HepG2 (cell line): ENCODE measurements at regions not wholly inside any gene's neighbourhood (a gene's known extent, or its start where the extent isn't known, plus 50 kb on each side); places are given as distances from the start of the nearest gene placed in this dataset.

ENCODE experiments used
- ATAC-seq: fragments of 200-7000 bp; cut with Tn5 transposase; 3 replicates; pipeline ENCODE4 v1.9.1; 2020; ENCODE audit warnings: mild to moderate bottlenecking, moderate library complexity
- BruUV-seq: library from RNA; stranded (reverse); fragments of 400-500 nt; replicated peaks from 2 replicates; lab custom pipeline; 2021; lab: Mats Ljungman, UMichigan
- CTCF ChIA-PET: fragments of 300-600 bp; formaldehyde crosslinking; extraction: SDS; loops from one replicate; lab custom pipeline; 2021; ENCODE audit warnings: low total read pairs, inconsistent platforms, low intra/inter-chr PET ratio; lab: Yijun Ruan, JAX
- POLR2A ChIA-PET: fragments of 350-600 bp; sonication (Branson Sonifier 250); formaldehyde crosslinking; loops from one replicate; lab custom pipeline; 2020; ENCODE audit warnings: antibody characterized with exemption, inconsistent platforms; lab: Yijun Ruan, JAX
- DNase-seq: peaks from one replicate; pipeline ENCODE4 v3.0.0-alpha.2; 2015; ENCODE audit warnings: low spot score
- FAIRE-seq: peaks from 3 replicates; lab custom pipeline; 2011; peaks lifted over from hg19 to GRCh38; lab: Jason Lieb, UNC
- H2AFZ ChIP-seq: one replicate; pipeline ENCODE4 v1.6.1; 2011; ENCODE audit warnings: low read length, inconsistent platforms
- H3K27ac ChIP-seq: fragments of 300-600 bp; 3 replicates; pipeline ENCODE4 v1.8.0; 2011; ENCODE audit warnings: mixed run types, mild to moderate bottlenecking, mixed read lengths, low read length, inconsistent platforms; ENCODE audit not compliant: insufficient read depth; ENCODE audit errors: extremely low read length
- H3K27me3 ChIP-seq, 2 experiments: fragments of 200-600 bp in 1 of 2; 2 replicates in 1 of 2; 3 replicates in 1 of 2; pipeline versions ENCODE4 v1.6.0 to v1.8.0; 2011; ENCODE audit warnings: low read length in 2 of 2, mild to moderate bottlenecking in 2 of 2, moderate library complexity in 2 of 2, inconsistent platforms in 1 of 2; ENCODE audit not compliant: insufficient read depth in 2 of 2, control insufficient read depth in 1 of 2
- H3K36me3 ChIP-seq, 2 experiments: fragments of 200-600 bp in 1 of 2; replicated peaks in 1 of 2; 2 replicates in 1 of 2; 3 replicates in 1 of 2; pipeline versions ENCODE4 v1.5.1 to v1.8.0; 2011; ENCODE audit warnings: low read length in 2 of 2, inconsistent platforms in 1 of 2; ENCODE audit not compliant: insufficient read depth in 2 of 2, control insufficient read depth in 1 of 2
- H3K4me1 ChIP-seq: 2 replicates; pipeline ENCODE4 v1.5.1; 2012; ENCODE audit warnings: low read length, inconsistent platforms; ENCODE audit not compliant: insufficient read depth
- H3K4me2 ChIP-seq: 2 replicates; pipeline ENCODE4 v1.6.0; 2011; ENCODE audit warnings: low read depth, low read length, inconsistent platforms
- H3K4me3 ChIP-seq, 3 experiments: fragments of 200-600 bp in 1 of 3; sonication (generic), shearing (Covaris generic) in 1 of 3; replicated peaks in 1 of 3; 2 replicates each; pipeline ENCODE4 v1.5.1; 2011 to 2016; ENCODE audit warnings: low read length in 3 of 3, inconsistent platforms in 2 of 3, low read depth in 2 of 3, mild to moderate bottlenecking in 2 of 3, control low read depth in 1 of 3, mixed read lengths in 1 of 3; ENCODE audit not compliant: insufficient read depth in 1 of 3
- H3K79me2 ChIP-seq: one replicate; pipeline ENCODE4 v1.6.1; 2011; ENCODE audit warnings: low read length, inconsistent platforms; ENCODE audit not compliant: insufficient read depth
- H3K9ac ChIP-seq: 2 replicates; pipeline ENCODE4 v1.6.0; 2011; ENCODE audit warnings: mild to moderate bottlenecking, low read depth, low read length, inconsistent platforms; ENCODE audit not compliant: insufficient read depth
- H3K9me3 ChIP-seq: 2 replicates; pipeline ENCODE4 v1.5.1; 2012; ENCODE audit warnings: mild to moderate bottlenecking, low read length
- H4K20me1 ChIP-seq: 2 replicates; pipeline ENCODE4 v1.6.0; 2011; ENCODE audit warnings: inconsistent platforms, mild to moderate bottlenecking, low read length, moderate library complexity; ENCODE audit not compliant: insufficient read depth
- CEBPZ ChIP-seq: IDR thresholded peaks from 2 replicates; pipeline ENCODE4 v1.6.1; 2012; ENCODE audit warnings: low read length, improper control_type of control experiment
- GFI1 ChIP-seq: sonication (generic); formaldehyde crosslinking; IDR thresholded peaks from 2 replicates; pipeline ENCODE4 v1.5.0; 2020; ENCODE audit warnings: missing genetic modification reagents, mild to moderate bottlenecking, borderline replicate concordance
- IKZF4 ChIP-seq: sonication (generic); formaldehyde crosslinking; IDR thresholded peaks from 2 replicates; pipeline ENCODE4 v1.5.1; 2020; ENCODE audit warnings: borderline replicate concordance, mild to moderate bottlenecking, low read depth, missing genetic modification reagents; ENCODE audit errors: not compliant biosample characterization
- IRF2 ChIP-seq: IDR thresholded peaks from 2 replicates; pipeline ENCODE4 v1.6.1; 2018; ENCODE audit warnings: missing genetic modification reagents, missing compliant biosample characterization
- LRRFIP1 ChIP-seq: sonication (generic); formaldehyde crosslinking; conservative IDR thresholded peaks from 2 replicates; pipeline ENCODE4 v1.4.0; 2020; ENCODE audit warnings: missing genetic modification reagents
- NCOA2 ChIP-seq: sonication (generic); formaldehyde crosslinking; IDR thresholded peaks from 2 replicates; pipeline ENCODE4 v1.8.0; 2022; ENCODE audit warnings: inconsistent platforms
- PHB2 ChIP-seq: fragments of 450-650 bp; IDR thresholded peaks from 2 replicates; pipeline ENCODE4 v1.6.1; 2018; ENCODE audit not compliant: partially characterized antibody
- SKI ChIP-seq: fragments of 450-650 bp; IDR thresholded peaks from one replicate; pipeline ENCODE4 v1.6.1; 2018; ENCODE audit warnings: mild to moderate bottlenecking; ENCODE audit not compliant: partially characterized antibody
- ZBTB38 ChIP-seq: sonication (generic); formaldehyde crosslinking; IDR thresholded peaks from 2 replicates; pipeline ENCODE4 v1.5.1; 2020; ENCODE audit warnings: mild to moderate bottlenecking, missing genetic modification reagents
- ZBTB39 ChIP-seq: sonication (generic); formaldehyde crosslinking; IDR thresholded peaks from 2 replicates; pipeline ENCODE4 v1.5.0; 2020; ENCODE audit warnings: missing genetic modification reagents
- ZBTB7A ChIP-seq: sonication (generic); formaldehyde crosslinking; IDR thresholded peaks from 2 replicates; pipeline ENCODE4 v1.8.0; 2022; ENCODE audit warnings: mild to moderate bottlenecking, missing genetic modification reagents
- ZNF510 ChIP-seq: sonication (generic); formaldehyde crosslinking; IDR thresholded peaks from 2 replicates; pipeline ENCODE4 v1.4.0; 2020; ENCODE audit warnings: low read depth, mild to moderate bottlenecking, missing genetic modification reagents
- WGBS: methylation state at CpG from one replicate; pipeline ENCODE4 v1.1.6; 2017; ENCODE audit warnings: low lambda C conversion rate; 5-methylcytosine and 5-hydroxymethylcytosine counted together
- in situ Hi-C: cut with HindIII; loops from 2 replicates; pipeline ENCODE4 v1.10.0; 2017; ENCODE audit warnings: low pct_unique_long_range_greater_than_20kb; ENCODE audit not compliant: extremely low pct_ligation_motif_present
- intact Hi-C: fragments of 100-400 bp; cut with micrococcal nuclease; formaldehyde crosslinking; loops from one replicate; pipeline ENCODE4 v1.10.0; 2022; ENCODE audit not compliant: unreplicated experiment

- no peak for DNase-seq
- Histone ChIP-seq H3K27me3 (no peaks in the 10 kb centered on the region), H3K27ac (no peak overlapping the region), H4K20me1 (no peaks in the 10 kb centered on the region), H3K4me1 (no peaks in the 10 kb centered on the region), H2AFZ (no peak overlapping the region), H3K9me3 (peaks cover 80% of the 10 kb centered on the region), H3K9ac (no peak overlapping the region), H3K36me3 (no peaks in the 10 kb centered on the region), H3K4me3 (no peak overlapping the region), H3K79me2 (no peaks in the 10 kb centered on the region), H3K4me2 (no peak overlapping the region)
- ATAC-seq: no peak
- ChIA-PET POLR2A (no interaction called here), CTCF (no interaction called here)
- in situ Hi-C loops (no loop called here), intact Hi-C loops (no loop called here)
- no peak for FAIRE-seq
- no peak for TF ChIP-seq NCOA2 (CRISPR knock-in tag)
- TF ChIP-seq IKZF4 (CRISPR knock-in tag): no peak
- TF ChIP-seq ZBTB39: no peak
- no peak for TF ChIP-seq CEBPZ
- TF ChIP-seq IRF2 (CRISPR knock-in tag): no peak
- no peak for TF ChIP-seq PHB2
- no peak for TF ChIP-seq GFI1
- no peak for TF ChIP-seq LRRFIP1 (CRISPR knock-in tag)
- no peak for TF ChIP-seq ZNF510
- no peak for TF ChIP-seq ZBTB38 (CRISPR knock-in tag)
- no peak for TF ChIP-seq ZBTB7A (CRISPR knock-in tag)
- no peak for TF ChIP-seq SKI
- 53% methylated on average over 3 of the region's 3 CpGs for WGBS
- no TSS peak for BruUV-seq
Observed at GRCh38 chr1:82795508-82796149, 994.9 kb downstream of the ADGRL2 start.
